GM21825 (cell line): ENCODE measurements at regions not wholly inside any gene's neighbourhood (a gene's known extent, or its start where the extent isn't known, plus 50 kb on each side); places are given as distances from the start of the nearest gene placed in this dataset.
"Not testable (repeated sequence)": the region's sequence is repeated elsewhere in the genome, so short reads cannot be mapped to it uniquely, and the experiment has no call there.

Experiments
- ATAC-seq: cut with Tn5 transposase; IDR thresholded peaks from one replicate; pipeline ENCODE4 v1.9.1; 2021; ENCODE audit warnings: mild to moderate bottlenecking, moderate library complexity; ENCODE audit not compliant: unreplicated experiment

DNA sequence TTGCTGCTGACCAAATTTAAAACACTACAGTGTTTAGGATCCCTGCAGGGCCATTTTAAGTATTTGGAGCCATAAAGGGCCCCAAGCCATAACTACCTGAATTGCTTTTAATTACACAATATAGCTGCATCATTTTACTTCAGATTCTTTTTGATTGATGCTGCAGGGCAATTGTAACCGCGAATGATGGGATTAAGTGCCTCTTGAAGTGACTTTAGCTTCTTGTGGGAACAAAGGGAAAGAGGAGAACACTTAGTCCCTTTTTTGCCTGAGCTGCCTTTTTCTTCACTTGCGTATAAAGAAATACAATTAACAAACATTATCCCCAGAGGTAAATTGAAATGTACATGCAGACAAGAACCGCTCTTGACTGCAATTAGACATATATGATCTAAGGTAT is 228.5 kb downstream of the ZIC5 start:
- ATAC-seq: no peak

DNA sequence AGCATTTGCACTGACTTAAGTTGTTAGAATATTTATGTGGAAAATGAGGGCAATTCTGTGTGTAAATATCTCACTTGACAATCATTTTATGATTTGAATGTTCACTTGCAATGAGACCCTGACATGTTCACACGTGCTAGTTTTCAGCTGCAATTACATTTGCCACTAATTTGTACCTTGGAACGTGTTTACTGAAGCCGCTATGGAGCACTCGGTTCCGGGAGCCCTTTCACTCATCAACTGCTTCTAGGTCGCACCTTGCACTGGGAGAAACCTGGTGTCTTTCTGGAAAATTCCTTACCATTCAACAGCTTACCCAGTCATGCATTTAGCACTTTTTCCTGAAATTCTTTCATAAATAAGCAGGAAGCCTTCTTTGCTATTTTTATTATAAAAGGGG is 229.6 kb downstream of the ZIC5 start:
- no peak for ATAC-seq

DNA sequence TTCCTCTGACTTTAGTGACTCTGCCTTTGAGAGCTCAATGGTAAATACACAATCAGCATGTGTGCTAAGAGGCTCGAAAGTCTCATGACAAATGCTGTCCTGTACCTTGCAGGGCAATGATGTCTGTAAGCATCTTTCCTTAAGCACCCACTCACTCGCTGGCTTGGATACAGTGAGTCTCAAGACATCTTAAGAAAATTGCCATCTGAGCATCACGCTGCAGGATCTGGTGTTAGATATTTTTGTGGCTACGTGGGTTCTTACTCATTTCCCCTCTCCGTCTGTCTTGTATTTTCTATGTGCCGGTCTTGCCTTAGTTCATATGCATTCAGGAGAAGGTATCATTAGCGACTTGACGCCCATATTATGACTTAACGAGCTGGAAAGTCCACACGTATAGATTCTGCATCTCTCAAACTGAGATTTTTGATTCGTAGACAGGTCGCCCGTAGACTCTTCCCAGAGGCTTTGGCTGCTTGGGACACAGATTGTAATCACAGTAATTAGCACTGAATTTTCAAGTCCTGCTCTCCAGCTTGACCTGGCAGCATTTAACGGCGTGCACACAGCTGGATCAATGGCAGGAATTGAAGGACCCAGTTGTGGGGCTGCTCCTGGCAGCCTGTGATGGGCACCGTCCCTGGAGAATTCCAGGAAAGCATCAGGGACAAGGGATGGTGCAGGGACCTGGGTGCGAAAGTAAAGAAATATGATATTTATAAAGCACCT is 231.2 kb downstream of the ZIC5 start:
- no peak for ATAC-seq

DNA sequence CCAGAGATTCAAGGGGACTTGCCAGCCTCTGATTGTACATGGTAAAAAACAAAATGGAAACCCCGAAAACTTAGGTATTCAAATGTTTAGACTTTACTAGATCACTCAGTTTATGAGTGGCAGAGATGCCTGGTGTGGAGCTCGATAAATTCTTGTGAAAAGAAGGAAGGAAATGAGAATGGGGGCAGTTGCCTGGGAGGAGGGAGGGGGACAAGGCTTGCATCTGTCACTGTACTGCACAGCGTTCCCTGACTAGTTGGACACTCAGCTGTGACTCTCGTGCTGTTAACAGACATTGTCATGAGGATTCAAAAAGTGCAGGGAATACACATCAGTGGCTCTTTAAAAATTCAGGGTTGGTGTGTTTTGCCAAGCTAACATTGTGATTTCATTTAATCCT is 232.9 kb downstream of the ZIC5 start:
- ATAC-seq: no peak

DNA sequence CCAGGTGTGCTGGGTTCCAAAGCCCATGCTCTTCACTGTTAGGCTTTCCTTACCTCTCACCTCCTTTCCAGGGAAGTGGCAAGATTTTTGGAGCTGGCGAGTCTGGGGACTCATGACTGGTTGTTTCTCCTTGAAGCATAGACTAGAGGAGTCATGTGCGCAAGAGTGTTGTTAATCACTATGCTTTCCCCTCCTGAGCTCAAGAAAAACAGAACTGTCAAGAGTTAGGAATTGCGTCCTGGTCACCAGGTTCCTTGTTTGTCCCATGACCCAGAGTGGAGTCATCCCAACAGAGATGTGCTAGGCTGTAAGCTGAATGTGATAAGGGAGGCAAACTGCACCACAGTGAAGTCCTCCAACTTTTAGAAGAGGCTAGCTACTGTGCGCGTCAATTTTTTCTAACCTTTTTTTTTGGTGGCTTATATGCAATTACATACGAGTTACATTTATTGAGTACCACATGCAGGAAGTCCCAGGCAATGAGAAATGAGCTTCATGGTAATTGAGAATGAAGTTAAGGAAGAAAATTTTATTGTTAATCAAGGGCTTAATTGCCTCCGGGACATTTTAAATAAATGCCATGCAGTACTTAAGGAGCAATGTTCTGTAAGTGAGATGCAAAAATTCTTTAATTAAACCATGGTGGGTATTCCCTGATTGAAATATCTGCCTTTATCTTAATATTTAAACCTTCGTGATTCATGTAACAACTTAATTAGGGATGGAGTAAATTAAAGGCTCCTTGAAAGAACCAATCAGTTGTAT is 233.9 kb downstream of the ZIC5 start:
- no peak for ATAC-seq

DNA sequence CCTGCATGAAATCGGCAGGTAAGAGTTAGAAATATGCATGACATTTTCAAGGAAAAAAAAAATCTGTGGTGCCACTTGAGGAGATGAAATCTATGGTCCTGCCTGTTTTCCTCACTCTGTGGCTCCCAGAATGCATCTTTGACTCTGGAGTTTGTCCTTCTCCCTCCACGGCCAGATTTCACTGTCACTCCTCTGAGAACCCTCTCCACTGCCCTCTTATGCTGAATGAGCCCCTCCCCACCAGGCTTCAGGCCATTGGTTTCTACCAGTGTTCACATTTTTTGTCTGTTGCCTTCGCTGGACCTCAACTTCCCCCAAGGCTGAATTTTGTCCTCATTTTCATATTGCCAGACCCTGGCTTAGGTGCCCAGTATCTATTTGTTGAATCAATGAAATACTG is 235.0 kb downstream of the ZIC5 start:
- ATAC-seq: no peak

DNA sequence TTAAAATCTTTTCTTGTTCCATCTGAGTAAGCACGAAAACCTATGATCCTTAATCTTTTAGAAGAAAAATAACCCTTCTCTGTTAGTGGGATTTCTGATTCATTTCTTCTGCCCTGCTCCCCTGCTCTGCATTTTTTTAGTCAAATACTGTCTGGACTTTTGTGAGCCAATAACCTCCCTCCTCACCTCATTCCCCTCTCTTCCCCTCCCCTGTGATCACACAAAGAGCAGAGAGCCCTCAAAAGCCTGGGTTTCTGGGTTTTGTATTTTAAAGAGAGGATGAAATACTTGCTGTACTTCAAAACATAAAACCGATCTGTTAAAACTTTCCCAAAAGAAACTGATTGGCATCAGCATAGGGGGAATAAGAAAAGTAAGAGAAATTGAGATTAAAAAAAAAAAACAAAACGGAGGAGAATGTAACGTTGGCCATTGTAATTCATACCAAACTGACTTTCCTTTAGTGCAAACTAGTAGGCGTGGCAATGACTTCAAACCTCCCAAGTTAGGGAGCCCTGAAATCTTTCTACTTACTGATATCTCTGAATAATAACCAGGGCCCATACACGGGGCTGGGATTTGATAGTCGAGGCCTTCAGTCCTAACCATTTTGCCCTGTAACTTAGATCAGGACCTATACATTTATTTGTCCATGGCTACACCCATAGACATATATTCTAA is 232.9 kb downstream of the TM9SF2 start:
- no peak for ATAC-seq

DNA sequence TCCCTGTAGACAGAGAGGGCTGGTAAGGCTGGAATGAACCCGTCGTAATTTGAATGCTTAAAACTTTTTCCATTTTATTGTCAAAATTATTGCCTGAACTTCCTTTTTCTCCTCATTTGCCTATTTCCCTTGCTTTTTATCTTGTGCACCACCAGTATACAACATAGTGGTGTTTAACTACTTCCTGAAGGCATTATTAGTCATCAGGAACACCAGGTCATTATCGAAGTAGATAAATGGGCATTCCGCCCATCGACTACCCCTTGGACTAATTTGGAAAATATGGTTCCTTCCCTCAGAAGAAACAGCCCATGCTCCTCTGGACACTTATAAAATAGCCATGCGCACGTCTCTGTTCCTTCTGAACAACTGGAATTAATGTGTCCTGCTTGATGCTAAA is 232.1 kb downstream of the TM9SF2 start:
- no peak for ATAC-seq

DNA sequence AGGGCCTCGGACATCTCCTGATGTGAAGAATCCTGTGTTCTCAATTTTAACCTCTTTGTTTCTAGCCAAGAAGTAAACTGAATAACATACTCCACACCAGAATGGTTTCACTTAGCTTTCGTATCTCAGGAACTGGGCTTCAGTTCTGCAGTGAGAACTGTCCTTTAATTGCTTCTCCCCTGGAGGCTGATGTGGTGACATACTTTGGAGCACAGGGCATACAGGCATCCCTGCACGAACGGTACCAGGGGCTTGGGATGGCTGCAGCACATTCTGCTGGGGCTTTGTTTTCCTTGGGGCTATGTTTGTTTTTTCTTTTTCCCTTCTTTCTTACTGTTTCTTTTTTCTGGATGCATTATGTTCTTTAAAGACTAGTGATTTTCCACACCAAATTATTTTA is 230.5 kb downstream of the TM9SF2 start:
- ATAC-seq: no peak

DNA sequence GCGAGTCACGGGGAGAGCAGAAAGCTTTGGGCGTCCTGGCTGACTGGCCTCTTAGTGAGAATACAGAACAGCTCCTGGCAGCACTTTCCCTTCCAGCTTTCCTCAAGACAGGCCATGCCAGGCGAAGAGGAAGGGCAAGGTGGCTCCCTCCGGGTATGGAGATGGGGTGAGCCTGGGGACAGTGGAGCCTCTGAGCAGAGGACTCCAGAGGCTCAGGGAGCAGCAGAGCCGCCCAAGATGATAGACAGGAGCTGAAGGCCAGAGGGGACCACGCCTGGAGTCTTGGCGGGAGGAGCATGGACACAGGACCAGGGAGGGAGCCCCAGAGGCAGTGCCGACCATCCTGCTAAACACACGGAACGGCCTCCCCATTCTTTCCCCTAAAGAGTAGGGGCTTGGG is 229.1 kb downstream of the TM9SF2 start:
- ATAC-seq: no peak

DNA sequence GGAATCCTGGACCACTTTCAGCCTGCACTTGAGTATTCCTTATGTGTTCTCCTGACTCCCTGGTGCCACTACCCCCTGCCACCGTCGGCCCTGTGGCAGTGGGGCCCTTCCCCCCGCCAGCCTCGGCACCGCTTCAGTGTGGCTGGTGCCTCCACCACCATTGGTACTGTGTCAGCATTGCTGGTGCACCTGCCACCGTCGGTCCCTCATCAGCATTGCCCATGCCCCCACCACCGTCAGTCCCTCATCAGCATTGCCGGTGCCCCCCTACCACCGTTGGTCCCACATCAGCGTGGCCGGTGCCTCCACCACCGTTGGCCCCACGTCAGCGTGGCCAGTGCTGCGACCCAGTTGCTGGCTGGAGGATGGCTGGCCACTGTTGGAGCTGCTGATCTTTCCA is 228.5 kb downstream of the TM9SF2 start:
- ATAC-seq: no peak

DNA sequence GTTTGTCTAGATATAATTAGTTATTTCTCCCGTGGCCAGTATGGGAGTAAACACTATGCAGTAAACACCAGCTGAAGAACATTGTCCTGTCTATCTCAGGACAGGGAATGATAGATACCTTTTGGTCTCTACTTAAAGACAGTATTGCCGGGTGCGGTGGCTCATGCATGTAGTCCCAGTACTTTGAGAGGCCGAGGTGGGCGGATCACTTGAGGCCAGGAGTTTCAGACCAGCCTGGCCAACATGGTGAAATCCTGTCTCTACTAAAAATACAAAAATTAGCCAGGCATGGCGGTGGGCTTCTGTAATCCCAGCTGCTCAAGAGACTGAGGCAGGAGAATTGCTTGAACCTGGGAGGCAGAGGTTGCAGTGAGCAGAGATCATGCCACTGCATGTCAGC is 226.4 kb downstream of the TM9SF2 start:
- not testable (repeated sequence) for ATAC-seq

DNA sequence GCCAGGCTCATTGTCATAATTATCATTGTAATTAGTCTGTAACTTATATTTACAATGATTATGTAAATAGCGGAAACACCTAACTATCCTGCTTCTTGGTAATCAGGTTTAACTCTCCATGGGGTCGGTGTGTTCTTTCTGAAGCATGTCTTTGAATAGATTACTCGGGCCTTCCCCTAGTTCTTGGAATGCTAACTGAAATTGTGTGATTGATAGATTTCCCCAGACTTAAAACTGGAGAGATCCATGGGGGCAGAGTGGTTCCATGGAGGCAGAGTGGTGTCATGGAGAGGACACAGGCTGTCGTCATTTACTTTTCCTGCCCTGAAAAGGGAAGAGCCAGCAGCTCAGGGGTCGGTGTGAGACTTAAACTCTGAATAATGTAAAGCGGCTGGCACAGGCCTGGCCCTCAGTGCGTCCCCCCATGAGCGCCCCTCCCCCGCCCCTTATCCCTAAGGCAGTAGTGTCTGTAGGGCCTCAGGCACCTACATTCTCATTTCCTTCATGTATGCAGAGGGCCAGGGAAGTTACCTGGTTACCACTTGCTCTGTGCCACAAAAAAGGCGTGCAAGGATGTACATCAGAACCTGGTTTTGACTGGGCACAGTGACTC is 225.1 kb downstream of the TM9SF2 start:
- no peak for ATAC-seq

DNA sequence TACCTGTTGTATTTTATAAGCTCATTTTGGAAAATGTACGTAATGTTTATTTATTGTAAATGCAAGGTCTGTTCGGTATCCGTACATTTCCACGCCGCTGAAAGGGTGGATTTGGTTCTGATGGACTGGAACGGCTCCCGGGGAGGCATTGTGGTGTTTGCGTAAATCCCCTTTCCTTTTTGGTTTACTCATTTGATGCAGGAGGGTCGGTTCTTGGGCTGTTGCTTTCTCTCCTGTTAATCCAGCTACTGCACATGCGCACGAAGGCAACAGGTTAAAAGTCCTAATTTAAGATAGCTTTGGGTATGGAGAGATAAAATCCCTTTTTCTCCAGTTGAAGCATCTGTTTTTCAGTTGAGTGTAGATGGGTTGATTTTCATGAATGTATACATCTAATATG is 224.4 kb downstream of the TM9SF2 start:
- ATAC-seq: no peak

DNA sequence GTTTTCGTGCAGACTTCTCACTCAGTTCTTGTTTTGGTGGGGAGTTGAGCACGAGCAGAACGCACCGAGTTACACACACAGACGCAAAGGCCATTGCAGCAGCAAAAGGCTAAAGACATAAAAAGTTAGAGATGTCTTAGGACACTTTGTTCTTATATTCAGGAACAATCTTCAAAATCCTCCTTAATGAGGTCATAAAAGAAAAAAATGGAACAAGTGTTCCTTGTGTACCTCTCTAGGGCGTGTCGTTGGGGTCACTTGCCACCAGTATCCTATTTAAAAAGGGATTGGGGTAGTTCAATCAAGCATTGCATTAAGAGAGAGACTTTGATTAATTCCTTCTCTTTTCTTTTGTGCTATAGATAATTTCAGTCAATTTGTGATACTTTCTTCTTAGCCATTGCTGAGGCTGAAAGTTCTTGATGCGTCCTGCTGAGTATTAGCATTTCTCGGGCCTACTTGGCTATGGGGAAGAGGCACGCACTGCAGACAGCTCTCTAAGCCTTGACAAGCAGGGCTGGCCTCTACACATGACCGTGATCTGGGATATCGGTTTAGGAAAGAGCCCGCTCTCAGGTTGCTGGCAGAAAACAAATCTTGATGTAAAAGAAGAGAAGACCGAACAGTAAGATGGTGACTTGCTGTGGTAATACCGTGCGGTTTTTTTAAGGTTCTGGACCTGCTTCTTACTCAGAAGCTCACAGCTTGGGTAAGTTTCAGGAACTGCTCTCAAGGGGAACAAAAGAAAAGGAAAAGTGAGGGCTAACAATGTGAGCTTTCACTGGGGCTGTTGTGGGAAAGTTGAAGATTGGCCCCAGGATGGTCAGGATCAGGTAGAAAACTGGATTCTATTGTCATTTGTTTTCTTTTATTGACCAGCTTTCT is 223.6 kb downstream of the TM9SF2 start:
- no peak for ATAC-seq

DNA sequence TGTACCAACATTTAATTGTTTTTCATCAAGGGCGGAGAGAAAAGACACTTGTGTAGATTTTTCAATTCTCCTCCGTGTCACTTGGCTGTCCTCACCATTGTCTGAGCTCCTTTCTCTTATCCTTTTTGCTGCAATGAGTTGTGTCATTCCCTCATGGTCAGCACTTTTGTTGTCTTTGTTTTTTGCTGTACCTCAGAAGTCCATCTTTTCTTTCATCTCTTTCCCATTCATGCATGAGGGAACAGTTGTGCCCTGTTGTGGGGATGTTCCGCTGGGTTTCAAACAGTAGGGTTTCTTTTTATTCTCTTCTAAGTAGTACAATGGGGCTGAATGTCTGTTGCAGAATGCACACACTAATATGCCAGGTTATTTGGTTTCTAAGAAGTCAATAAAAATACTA is 222.6 kb downstream of the TM9SF2 start:
- ATAC-seq: no peak

DNA sequence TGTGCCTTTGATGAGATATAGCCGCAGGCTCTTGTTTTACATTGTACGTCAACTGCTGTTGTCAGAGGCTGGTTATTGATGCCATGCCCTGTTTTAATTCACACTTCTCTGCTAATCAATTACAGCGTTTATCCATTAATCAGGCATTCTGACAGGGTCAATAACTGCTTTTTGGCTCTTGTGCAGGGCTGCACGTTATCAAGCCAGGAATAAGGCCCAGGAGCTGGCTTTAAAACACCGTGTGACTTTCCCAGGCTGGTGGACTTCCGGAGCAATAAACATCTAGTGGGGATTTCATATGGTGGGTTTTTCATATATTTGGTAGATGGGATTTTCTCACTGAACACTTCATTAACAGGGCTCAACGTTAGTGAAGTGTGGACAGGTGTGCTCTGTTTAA is 221.7 kb downstream of the TM9SF2 start:
- ATAC-seq: no peak

DNA sequence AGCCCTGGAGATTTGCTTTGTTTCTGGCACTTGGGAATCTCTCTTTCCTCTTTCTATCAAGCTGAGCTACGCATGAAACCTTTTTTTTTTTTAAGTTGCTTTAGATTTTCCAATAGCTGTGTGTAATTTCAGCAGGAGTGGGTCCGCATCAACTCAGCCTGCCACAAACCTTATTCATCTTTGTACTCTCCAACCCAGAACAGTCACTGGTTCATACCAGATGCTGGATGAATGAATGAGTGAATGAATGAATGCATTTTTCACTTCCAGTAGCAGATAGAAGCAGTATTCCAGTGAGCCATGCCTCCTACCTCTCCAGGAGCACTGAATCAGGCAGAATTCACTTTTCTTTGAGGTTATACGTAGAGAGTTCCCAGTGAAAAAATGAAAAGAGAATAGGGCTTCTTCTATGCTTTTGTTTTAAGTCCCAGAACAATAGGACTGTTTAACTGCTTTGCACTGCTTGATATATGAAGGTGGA is 221.1 kb downstream of the TM9SF2 start:
- no peak for ATAC-seq

DNA sequence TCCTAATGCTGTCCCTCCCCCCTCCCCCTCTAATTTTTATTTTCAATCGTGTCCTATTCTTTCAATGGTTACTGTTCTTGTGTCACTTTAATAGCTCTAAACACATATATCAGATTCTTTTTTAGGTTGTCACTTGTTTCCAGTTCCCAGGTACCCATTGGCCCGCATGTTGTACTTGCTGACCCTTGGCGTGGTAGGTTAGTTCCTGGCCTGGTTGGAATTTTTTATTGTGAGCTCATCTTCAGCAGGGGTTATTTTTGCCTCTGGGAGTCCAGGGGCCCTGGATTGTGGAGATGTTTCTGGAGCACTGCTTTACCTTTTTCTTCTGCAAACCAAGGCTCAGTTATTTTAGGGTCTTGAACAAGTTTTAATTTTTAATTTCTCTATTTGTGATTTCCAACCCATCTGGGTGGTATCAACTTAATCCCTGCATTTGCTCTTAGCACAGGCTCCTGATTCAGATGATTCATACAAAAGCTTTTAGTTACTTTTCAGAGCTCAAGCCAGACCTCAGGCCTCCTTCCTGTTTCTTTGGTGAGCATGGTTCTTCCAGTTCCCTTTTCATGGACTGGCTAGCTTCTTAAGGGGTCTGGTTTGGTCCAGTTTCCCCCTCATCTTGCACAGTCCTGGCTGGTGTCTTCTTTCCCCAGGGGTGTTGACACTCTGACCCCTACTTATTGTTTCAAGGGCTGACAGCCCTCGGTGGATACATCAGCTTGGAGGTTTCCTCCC is 220.5 kb downstream of the TM9SF2 start:
- no peak for ATAC-seq
